HCT116 (cell line): ENCODE measurements at regions not wholly inside any gene's neighbourhood (a gene's known extent, or its start where the extent isn't known, plus 50 kb on each side); places are given as distances from the start of the nearest gene placed in this dataset.

Experiments used
- ATAC-seq: fragments of 200-7000 bp; cut with Tn5 transposase; 2 replicates; pipeline ENCODE4 v1.9.1; 2020; ENCODE audit warnings: mild to moderate bottlenecking, moderate library complexity
- BruUV-seq: library from RNA; stranded (reverse); fragments of 400-500 nt; replicated peaks from 2 replicates; lab custom pipeline; 2021; lab: Mats Ljungman, UMichigan
- CTCF ChIA-PET: fragments of 300-600 bp; sonication (Branson Sonifier 250); formaldehyde crosslinking; loops from one replicate; lab custom pipeline; 2021; ENCODE audit warnings: antibody characterized with exemption; lab: Charles Lee
- POLR2A ChIA-PET: fragments of 300-600, 350-600 bp; sonication (Branson Sonifier 250); formaldehyde crosslinking; loops from one replicate; lab custom pipeline; 2021; ENCODE audit warnings: antibody characterized with exemption; lab: Charles Lee
- RAD21 ChIA-PET, 2 experiments: fragments of 300-600 bp; sonication (Branson Sonifier 250); formaldehyde crosslinking; loops; one replicate each; lab custom pipeline; 2023; ENCODE audit warnings: low total read pairs in 2 of 2; ENCODE audit not compliant: uncharacterized antibody in 2 of 2, unreplicated experiment in 2 of 2, low non-redundant PET in 1 of 2; lab: Charles Lee
- DNase-seq: peaks from one replicate; pipeline ENCODE4 v3.0.0-alpha.2; 2010; ENCODE audit warnings: low read depth, low spot score
- H2AFZ ChIP-seq: fragments of 200-600 bp; shearing (Covaris generic), sonication (generic); 2 replicates; pipeline ENCODE4 v1.6.1; 2017; ENCODE audit warnings: low read depth, mixed run types, mixed read lengths, antibody characterized with exemption, low read length; ENCODE audit not compliant: poor library complexity, severe bottlenecking
- H3K27ac ChIP-seq: 2 replicates; pipeline ENCODE4 v1.5.1; 2012; ENCODE audit warnings: low read depth, low read length
- H3K27me3 ChIP-seq: fragments of 200-600 bp; sonication (generic); 2 replicates; pipeline ENCODE4 v1.6.1; 2016; ENCODE audit warnings: mixed run types, low read length, mixed read lengths; ENCODE audit not compliant: insufficient read depth
- H3K36me3 ChIP-seq, 2 experiments: fragments of 200-500 bp in 1 of 2; fragments of 200-600 bp in 1 of 2; sonication (Bioruptor generic) in 1 of 2; sonication (generic) in 1 of 2; 2 replicates each; pipeline versions ENCODE4 v1.5.1 to v1.6.1; 2014 to 2016; ENCODE audit warnings: low read length in 2 of 2, inconsistent platforms in 1 of 2, mixed read lengths in 1 of 2, mixed run types in 1 of 2; ENCODE audit not compliant: insufficient read depth in 2 of 2, control insufficient read depth in 1 of 2
- H3K4me1 ChIP-seq, 2 experiments: fragments of 200-600 bp in 1 of 2; sonication (generic) in 1 of 2; 2 replicates each; pipeline versions ENCODE4 v1.5.1 to v1.6.1; 2012 to 2017; ENCODE audit warnings: low read length in 2 of 2, inconsistent platforms in 1 of 2, mild to moderate bottlenecking in 1 of 2, mixed read lengths in 1 of 2, mixed run types in 1 of 2, moderate library complexity in 1 of 2; ENCODE audit not compliant: insufficient read depth in 2 of 2, control insufficient read depth in 1 of 2
- H3K4me2 ChIP-seq: fragments of 200-600 bp; sonication (generic); 2 replicates; pipeline ENCODE4 v1.6.1; 2017; ENCODE audit warnings: mixed run types, low read length, mixed read lengths
- H3K4me3 ChIP-seq, 2 experiments: fragments of 200-600 bp in 1 of 2; sonication (generic) in 1 of 2; replicated peaks in 1 of 2; 2 replicates each; pipeline ENCODE4 v1.5.1; 2011 to 2016; ENCODE audit warnings: low read length in 2 of 2, control low read depth in 1 of 2, low read depth in 1 of 2, mild to moderate bottlenecking in 1 of 2, mixed read lengths in 1 of 2, mixed run types in 1 of 2
- H3K79me2 ChIP-seq: fragments of 200-600 bp; sonication (generic); 2 replicates; pipeline ENCODE4 v1.6.1; 2017; ENCODE audit warnings: mild to moderate bottlenecking, mixed run types, low read length, moderate library complexity, mixed read lengths; ENCODE audit not compliant: insufficient read depth
- H3K9ac ChIP-seq: fragments of 200-600 bp; sonication (generic); 2 replicates; pipeline ENCODE4 v1.6.1; 2016; ENCODE audit warnings: low read length, mixed read lengths
- H3K9me2 ChIP-seq: fragments of 200-600 bp; sonication (generic), shearing (Covaris generic); 2 replicates; pipeline ENCODE4 v1.6.1; 2017; ENCODE audit warnings: mixed run types, mild to moderate bottlenecking, moderate library complexity; ENCODE audit not compliant: insufficient read depth
- H3K9me3 ChIP-seq, 2 experiments: fragments of 200-500 bp in 1 of 2; fragments of 200-600 bp in 1 of 2; sonication (Bioruptor generic) in 1 of 2; sonication (generic) in 1 of 2; 2 replicates each; pipeline ENCODE4 v1.6.1; 2014 to 2017; ENCODE audit warnings: low read length in 2 of 2, mixed read lengths in 2 of 2, inconsistent platforms in 1 of 2, low read depth in 1 of 2, mild to moderate bottlenecking in 1 of 2, mixed run types in 1 of 2, moderate library complexity in 1 of 2; ENCODE audit not compliant: control insufficient read depth in 1 of 2, insufficient read depth in 1 of 2
- H4K20me1 ChIP-seq: fragments of 200-600 bp; sonication (generic), shearing (Covaris generic); 2 replicates; pipeline ENCODE4 v1.6.1; 2017; ENCODE audit warnings: mixed run types, mild to moderate bottlenecking, moderate library complexity; ENCODE audit not compliant: insufficient read depth
- CBX3 ChIP-seq: IDR thresholded peaks from 2 replicates; pipeline ENCODE4 v1.6.1; 2012; ENCODE audit warnings: low read depth
- CEBPB ChIP-seq: IDR thresholded peaks from 2 replicates; pipeline ENCODE4 v1.6.1; 2012; ENCODE audit warnings: low read depth
- CTCF ChIP-seq, 3 experiments: fragments of 200-600 bp in 1 of 3; sonication (generic) in 1 of 3; IDR thresholded peaks in 2 of 3; conservative IDR thresholded peaks in 1 of 3; 2 replicates each; pipeline ENCODE4 v1.5.1; 2012 to 2017; ENCODE audit warnings: low read depth in 2 of 3, low read length in 2 of 3, antibody characterized with exemption in 1 of 3, borderline replicate concordance in 1 of 3, control low read depth in 1 of 3, mild to moderate bottlenecking in 1 of 3, mixed read lengths in 1 of 3, mixed run types in 1 of 3, moderate library complexity in 1 of 3; ENCODE audit not compliant: insufficient read depth in 1 of 3
- EGR1 ChIP-seq: IDR thresholded peaks from 2 replicates; pipeline ENCODE4 v1.6.1; 2012; ENCODE audit warnings: low read depth
- ELF1 ChIP-seq: IDR thresholded peaks from 2 replicates; pipeline ENCODE4 v1.6.1; 2012; ENCODE audit warnings: low read depth, borderline replicate concordance
- EZH2 ChIP-seq: fragments of 200-600 bp; sonication (generic); IDR thresholded peaks from 2 replicates; pipeline ENCODE4 v1.6.1; 2017; ENCODE audit warnings: antibody characterized with exemption, mixed run types
- FOSL1 ChIP-seq: IDR thresholded peaks from 2 replicates; pipeline ENCODE4 v1.6.1; 2012; ENCODE audit warnings: low read depth
- POLR2AphosphoS5 ChIP-seq: IDR thresholded peaks from 2 replicates; pipeline ENCODE4 v1.6.1; 2011; ENCODE audit warnings: mild to moderate bottlenecking, low read depth, low read length, moderate library complexity
- TCF7L2 ChIP-seq: IDR thresholded peaks from 2 replicates; pipeline ENCODE4 v1.7.0; 2011; ENCODE audit warnings: borderline replicate concordance, inconsistent platforms; ENCODE audit not compliant: insufficient read depth, insufficient read length; ENCODE audit errors: extremely low read depth
- ZFX ChIP-seq: fragments of 450-650 bp; IDR thresholded peaks from 2 replicates; pipeline ENCODE4 v1.6.1; 2017
- ZNF274 ChIP-seq: fragments of 200-500 bp; sonication (Bioruptor generic); IDR thresholded peaks from 2 replicates; pipeline ENCODE4 v1.6.1; 2014; ENCODE audit warnings: mild to moderate bottlenecking, low read depth, low read length, inconsistent platforms
- intact Hi-C: fragments of 100-400 bp; cut with micrococcal nuclease; formaldehyde crosslinking; loops from 2 replicates; pipeline ENCODE4 v1.10.0; 2022
- TF ChIP-seq, protein P1 (sequence below): IDR thresholded peaks from 2 replicates; pipeline ENCODE4 v1.6.1; 2012; ENCODE audit warnings: low read depth

GRCh38 chr21:17446737-17447136 is 66.1 kb upstream of the CXADR start:
- Histone ChIP-seq H3K4me1 (no peaks in the 10 kb centered on the region), H3K36me3 (no peaks in the 10 kb centered on the region), H3K9ac (no peak overlapping the region), H3K27me3 (no peaks in the 10 kb centered on the region), H2AFZ (no peak overlapping the region), H4K20me1 (no peaks in the 10 kb centered on the region), H3K4me3 (no peak overlapping the region), H3K9me3 (no peaks in the 10 kb centered on the region), H3K4me2 (no peak overlapping the region), H3K79me2 (no peaks in the 10 kb centered on the region), H3K9me2 (no peaks in the 10 kb centered on the region), H3K27ac (no peak overlapping the region)
- POLR2A ChIA-PET, result no interaction called here
- intact Hi-C loops, result no loop called here
- no peak for ATAC-seq
- DNase-seq, result no peak
- CTCF ChIA-PET, result no interaction called here
- BruUV-seq, result no TSS peak
- RAD21 ChIA-PET, result no interaction called here
- TF ChIP-seq, protein P1, sequence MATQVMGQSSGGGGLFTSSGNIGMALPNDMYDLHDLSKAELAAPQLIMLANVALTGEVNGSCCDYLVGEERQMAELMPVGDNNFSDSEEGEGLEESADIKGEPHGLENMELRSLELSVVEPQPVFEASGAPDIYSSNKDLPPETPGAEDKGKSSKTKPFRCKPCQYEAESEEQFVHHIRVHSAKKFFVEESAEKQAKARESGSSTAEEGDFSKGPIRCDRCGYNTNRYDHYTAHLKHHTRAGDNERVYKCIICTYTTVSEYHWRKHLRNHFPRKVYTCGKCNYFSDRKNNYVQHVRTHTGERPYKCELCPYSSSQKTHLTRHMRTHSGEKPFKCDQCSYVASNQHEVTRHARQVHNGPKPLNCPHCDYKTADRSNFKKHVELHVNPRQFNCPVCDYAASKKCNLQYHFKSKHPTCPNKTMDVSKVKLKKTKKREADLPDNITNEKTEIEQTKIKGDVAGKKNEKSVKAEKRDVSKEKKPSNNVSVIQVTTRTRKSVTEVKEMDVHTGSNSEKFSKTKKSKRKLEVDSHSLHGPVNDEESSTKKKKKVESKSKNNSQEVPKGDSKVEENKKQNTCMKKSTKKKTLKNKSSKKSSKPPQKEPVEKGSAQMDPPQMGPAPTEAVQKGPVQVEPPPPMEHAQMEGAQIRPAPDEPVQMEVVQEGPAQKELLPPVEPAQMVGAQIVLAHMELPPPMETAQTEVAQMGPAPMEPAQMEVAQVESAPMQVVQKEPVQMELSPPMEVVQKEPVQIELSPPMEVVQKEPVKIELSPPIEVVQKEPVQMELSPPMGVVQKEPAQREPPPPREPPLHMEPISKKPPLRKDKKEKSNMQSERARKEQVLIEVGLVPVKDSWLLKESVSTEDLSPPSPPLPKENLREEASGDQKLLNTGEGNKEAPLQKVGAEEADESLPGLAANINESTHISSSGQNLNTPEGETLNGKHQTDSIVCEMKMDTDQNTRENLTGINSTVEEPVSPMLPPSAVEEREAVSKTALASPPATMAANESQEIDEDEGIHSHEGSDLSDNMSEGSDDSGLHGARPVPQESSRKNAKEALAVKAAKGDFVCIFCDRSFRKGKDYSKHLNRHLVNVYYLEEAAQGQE, result no peak
- TF ChIP-seq EGR1, result no peak
- no peak for TF ChIP-seq FOSL1
- no peak for TF ChIP-seq ZNF274
- TF ChIP-seq CEBPB, result no peak
- no peak for TF ChIP-seq ELF1
- TF ChIP-seq ZFX, result no peak
- TF ChIP-seq TCF7L2, result no peak
- TF ChIP-seq EZH2, result no peak
- TF ChIP-seq CBX3, result no peak
- TF ChIP-seq POLR2AphosphoS5, result no peak
- TF ChIP-seq CTCF (IDR thresholded peaks at IDR 0.05 in 2 of 3, conservative IDR thresholded peaks at IDR 0.05 in 1 of 3; ENCODE audit: borderline replicate concordance in 1 of 3, insufficient read depth in 1 of 3, low read depth in 2 of 3, low read length in 2 of 3), result no peak
